GM23338 (cell line): ENCODE measurements at regions not wholly inside any gene's neighbourhood (a gene's known extent, or its start where the extent isn't known, plus 50 kb on each side); places are given as distances from the start of the nearest gene placed in this dataset.

Experiments
- CREB1 ChIP-seq: fragments of 250-450 bp; sonication (Bioruptor Pico); IDR thresholded peaks from 2 replicates; pipeline ENCODE4 v1.5.0; 2020; ENCODE audit warnings: low read depth, mild to moderate bottlenecking, moderate library complexity
- EZH2 ChIP-seq: fragments of 200-600 bp; sonication (generic); IDR thresholded peaks from one replicate; pipeline ENCODE4 v1.8.0; 2017; ENCODE audit warnings: antibody characterized with exemption, mild to moderate bottlenecking, low read depth; ENCODE audit not compliant: unreplicated experiment
- EZH2phosphoT487 ChIP-seq: fragments of 200-600 bp; sonication (generic); IDR thresholded peaks from one replicate; pipeline ENCODE4 v1.8.1; 2018; ENCODE audit warnings: antibody characterized with exemption; ENCODE audit not compliant: unreplicated experiment
- JUNB ChIP-seq: IDR thresholded peaks from one replicate; pipeline ENCODE4 v1.6.1; 2016; ENCODE audit warnings: antibody characterized with exemption; ENCODE audit not compliant: unreplicated experiment
- NANOG ChIP-seq: IDR thresholded peaks from 2 replicates; pipeline ENCODE4 v1.6.1; 2016; ENCODE audit warnings: antibody characterized with exemption, borderline replicate concordance
- POLR2AphosphoS5 ChIP-seq: IDR thresholded peaks from 2 replicates; pipeline ENCODE4 v1.6.1; 2016; ENCODE audit warnings: antibody characterized with exemption, low read depth
- ZNF114 ChIP-seq: fragments of 250-450 bp; sonication (Bioruptor Pico); IDR thresholded peaks from 2 replicates; pipeline ENCODE4 v1.5.0; 2020; ENCODE audit warnings: mild to moderate bottlenecking, moderate library complexity
- ZNF331 ChIP-seq: fragments of 250-450 bp; sonication (Bioruptor Pico); IDR thresholded peaks from 2 replicates; pipeline ENCODE4 v1.5.0; 2020; ENCODE audit warnings: low read depth, mild to moderate bottlenecking, moderate library complexity
- TF ChIP-seq, protein P1 (sequence below), 2 experiments: fragments of 200-600 bp in 1 of 2; sonication (generic) in 1 of 2; conservative IDR thresholded peaks; 2 replicates each; pipeline versions ENCODE4 v1.5.1 to v1.6.1; 2016 to 2017; ENCODE audit warnings: antibody characterized with exemption in 2 of 2, low read depth in 2 of 2, mild to moderate bottlenecking in 2 of 2, moderate library complexity in 1 of 2
- TF ChIP-seq, protein P2 (sequence below): IDR thresholded peaks from one replicate; pipeline ENCODE4 v1.6.1; 2018; ENCODE audit warnings: antibody characterized with exemption; ENCODE audit not compliant: unreplicated experiment

DNA sequence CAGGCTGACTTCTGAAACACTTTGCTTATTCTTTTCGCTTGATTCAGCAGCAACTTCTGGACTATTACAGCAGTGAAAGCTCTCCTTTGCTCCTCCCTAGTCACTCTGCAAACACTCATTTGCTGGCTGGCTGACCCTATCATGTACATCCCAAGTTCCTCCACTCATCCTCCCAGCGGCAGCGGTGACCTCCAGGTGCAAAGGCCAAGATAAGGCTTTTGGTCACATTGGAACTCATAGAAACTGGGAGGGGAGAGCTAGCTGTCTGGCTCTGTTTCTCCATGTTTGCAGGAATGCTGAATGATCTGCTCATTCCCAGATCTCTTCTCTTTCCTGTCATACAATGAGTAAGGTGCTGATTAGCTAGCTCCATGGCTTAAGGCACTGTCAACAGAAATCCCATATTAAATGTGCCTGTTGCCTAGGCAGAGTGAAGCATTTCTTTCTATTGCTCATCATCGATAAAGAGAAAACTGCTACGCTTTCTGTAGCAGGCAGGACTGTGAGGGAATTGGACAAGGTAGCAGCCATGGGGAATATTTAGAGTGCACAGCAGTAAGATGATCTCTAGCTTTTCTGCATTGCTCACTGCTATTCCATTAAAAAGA, 250.5 kb upstream of the PDE4D start:
- TF ChIP-seq, protein P1, sequence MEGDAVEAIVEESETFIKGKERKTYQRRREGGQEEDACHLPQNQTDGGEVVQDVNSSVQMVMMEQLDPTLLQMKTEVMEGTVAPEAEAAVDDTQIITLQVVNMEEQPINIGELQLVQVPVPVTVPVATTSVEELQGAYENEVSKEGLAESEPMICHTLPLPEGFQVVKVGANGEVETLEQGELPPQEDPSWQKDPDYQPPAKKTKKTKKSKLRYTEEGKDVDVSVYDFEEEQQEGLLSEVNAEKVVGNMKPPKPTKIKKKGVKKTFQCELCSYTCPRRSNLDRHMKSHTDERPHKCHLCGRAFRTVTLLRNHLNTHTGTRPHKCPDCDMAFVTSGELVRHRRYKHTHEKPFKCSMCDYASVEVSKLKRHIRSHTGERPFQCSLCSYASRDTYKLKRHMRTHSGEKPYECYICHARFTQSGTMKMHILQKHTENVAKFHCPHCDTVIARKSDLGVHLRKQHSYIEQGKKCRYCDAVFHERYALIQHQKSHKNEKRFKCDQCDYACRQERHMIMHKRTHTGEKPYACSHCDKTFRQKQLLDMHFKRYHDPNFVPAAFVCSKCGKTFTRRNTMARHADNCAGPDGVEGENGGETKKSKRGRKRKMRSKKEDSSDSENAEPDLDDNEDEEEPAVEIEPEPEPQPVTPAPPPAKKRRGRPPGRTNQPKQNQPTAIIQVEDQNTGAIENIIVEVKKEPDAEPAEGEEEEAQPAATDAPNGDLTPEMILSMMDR (conservative IDR thresholded peaks at IDR 0.05; ENCODE audit: low read depth in 2 of 2), result no peak
- TF ChIP-seq POLR2AphosphoS5, result no peak
- no peak for TF ChIP-seq EZH2phosphoT487
- TF ChIP-seq JUNB, result no peak
- TF ChIP-seq, protein P2, sequence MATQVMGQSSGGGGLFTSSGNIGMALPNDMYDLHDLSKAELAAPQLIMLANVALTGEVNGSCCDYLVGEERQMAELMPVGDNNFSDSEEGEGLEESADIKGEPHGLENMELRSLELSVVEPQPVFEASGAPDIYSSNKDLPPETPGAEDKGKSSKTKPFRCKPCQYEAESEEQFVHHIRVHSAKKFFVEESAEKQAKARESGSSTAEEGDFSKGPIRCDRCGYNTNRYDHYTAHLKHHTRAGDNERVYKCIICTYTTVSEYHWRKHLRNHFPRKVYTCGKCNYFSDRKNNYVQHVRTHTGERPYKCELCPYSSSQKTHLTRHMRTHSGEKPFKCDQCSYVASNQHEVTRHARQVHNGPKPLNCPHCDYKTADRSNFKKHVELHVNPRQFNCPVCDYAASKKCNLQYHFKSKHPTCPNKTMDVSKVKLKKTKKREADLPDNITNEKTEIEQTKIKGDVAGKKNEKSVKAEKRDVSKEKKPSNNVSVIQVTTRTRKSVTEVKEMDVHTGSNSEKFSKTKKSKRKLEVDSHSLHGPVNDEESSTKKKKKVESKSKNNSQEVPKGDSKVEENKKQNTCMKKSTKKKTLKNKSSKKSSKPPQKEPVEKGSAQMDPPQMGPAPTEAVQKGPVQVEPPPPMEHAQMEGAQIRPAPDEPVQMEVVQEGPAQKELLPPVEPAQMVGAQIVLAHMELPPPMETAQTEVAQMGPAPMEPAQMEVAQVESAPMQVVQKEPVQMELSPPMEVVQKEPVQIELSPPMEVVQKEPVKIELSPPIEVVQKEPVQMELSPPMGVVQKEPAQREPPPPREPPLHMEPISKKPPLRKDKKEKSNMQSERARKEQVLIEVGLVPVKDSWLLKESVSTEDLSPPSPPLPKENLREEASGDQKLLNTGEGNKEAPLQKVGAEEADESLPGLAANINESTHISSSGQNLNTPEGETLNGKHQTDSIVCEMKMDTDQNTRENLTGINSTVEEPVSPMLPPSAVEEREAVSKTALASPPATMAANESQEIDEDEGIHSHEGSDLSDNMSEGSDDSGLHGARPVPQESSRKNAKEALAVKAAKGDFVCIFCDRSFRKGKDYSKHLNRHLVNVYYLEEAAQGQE, result no peak
- no peak for TF ChIP-seq EZH2
- TF ChIP-seq CREB1, result no peak
- no peak for TF ChIP-seq ZNF114 (CRISPR knock-in tag)
- TF ChIP-seq NANOG, result no peak
- no peak for TF ChIP-seq ZNF331 (CRISPR knock-in tag)
